NCI-H146 (cell line): ENCODE measurements at regions not wholly inside any gene's neighbourhood (a gene's known extent, or its start where the extent isn't known, plus 50 kb on each side); places are given as distances from the start of the nearest gene placed in this dataset.

Experiments
- DNase-seq: peaks from one replicate; lab custom pipeline; 2025; lab: John Stamatoyannopoulos, UW

- peak; percentile 12 for DNase-seq
Measured at GRCh38 chr19:46546194-46546896, 50.7 kb upstream of the PNMA8B start.

- no peak for DNase-seq
Measured at GRCh38 chr19:46550684-46551083, 50.4 kb upstream of the CALM3 start.

DNA sequence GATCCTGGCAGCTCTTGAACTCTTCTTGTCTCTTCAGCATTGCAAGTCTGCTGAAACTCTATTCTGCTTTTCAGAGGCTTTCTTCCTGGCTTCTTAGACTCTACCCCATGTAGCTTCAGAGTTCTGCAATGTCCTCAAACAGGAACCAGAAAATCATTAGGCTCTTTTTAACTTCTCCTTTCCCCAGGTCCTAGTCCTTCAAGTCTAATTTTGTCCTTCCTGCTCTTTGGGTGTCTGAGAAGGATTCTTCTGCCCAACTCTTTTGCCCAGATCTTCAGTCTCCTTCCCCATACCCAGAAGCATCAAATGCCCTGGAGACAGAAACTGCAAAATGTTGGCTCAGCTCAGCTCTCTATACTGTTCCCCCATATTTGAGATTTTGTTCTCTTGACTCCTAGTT, 50.0 kb upstream of the CALM3 start:
- DNase-seq = no peak
